ENCODE measurements at regions not wholly inside any gene's neighbourhood (a gene's known extent, or its start where the extent isn't known, plus 50 kb on each side); places are given as distances from the start of the nearest gene placed in this dataset.

DNA sequence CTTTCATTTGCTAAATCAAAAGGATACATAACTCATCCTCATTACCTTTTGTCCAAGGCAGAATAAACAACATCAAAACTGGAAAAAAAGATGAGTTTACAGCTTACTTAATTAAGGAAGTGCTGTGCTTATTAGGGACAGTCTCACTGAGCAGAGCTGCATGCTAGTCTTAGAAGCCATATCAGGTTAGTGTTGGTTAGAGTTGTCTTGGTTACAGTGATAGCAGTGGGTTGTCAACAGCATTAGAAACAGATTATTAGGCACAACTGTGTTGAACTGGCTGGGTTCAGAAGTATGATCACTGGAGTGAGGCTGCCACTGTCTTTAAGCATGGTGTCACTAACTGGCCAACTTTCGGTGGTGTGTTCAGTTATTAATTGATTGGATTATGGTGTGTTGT, 503.9 kb upstream of the IGFBP3 start:
- no peak overlapping the region for H3K4me3 ChIP-seq (ENCODE audit: low read length)
- TF ChIP-seq, protein P1, sequence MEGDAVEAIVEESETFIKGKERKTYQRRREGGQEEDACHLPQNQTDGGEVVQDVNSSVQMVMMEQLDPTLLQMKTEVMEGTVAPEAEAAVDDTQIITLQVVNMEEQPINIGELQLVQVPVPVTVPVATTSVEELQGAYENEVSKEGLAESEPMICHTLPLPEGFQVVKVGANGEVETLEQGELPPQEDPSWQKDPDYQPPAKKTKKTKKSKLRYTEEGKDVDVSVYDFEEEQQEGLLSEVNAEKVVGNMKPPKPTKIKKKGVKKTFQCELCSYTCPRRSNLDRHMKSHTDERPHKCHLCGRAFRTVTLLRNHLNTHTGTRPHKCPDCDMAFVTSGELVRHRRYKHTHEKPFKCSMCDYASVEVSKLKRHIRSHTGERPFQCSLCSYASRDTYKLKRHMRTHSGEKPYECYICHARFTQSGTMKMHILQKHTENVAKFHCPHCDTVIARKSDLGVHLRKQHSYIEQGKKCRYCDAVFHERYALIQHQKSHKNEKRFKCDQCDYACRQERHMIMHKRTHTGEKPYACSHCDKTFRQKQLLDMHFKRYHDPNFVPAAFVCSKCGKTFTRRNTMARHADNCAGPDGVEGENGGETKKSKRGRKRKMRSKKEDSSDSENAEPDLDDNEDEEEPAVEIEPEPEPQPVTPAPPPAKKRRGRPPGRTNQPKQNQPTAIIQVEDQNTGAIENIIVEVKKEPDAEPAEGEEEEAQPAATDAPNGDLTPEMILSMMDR (IDR thresholded peaks at IDR 0.05): no peak
- Mint-ChIP-seq H3K36me3 (no peaks in the 10 kb centered on the region), H3K4me3 (no peak overlapping the region), H3K4me1 (no peaks in the 10 kb centered on the region), H3K27ac (no peak overlapping the region), H3K27me3 (ENCODE audit: low read depth in 2 of 2) (no peaks in the 10 kb centered on the region), H3K9me3 (peaks cover 13 to 23% of the 10 kb centered on the region in 2 donors)
- H3K27me3 ChIP-seq (ENCODE audit: control insufficient read depth, insufficient read depth, low read length): no peaks in the 10 kb centered on the region
- H3K9me3 ChIP-seq (ENCODE audit: control insufficient read depth, insufficient read depth, low read length): peaks cover 4% of the 10 kb centered on the region
- intact Hi-C loops (cut with micrococcal nuclease): no loop called here
- 93% methylated on average over 1 of the region's 1 CpG for WGBS (ENCODE audit: insufficient coverage)
- ATAC-seq (no peak), DNase-seq (no peak)
- no peaks in the 10 kb centered on the region for H3K4me1 ChIP-seq (ENCODE audit: control insufficient read depth, insufficient read depth, low read length)
- no peak overlapping the region for H3K27ac ChIP-seq (ENCODE audit: low read length)
- no peaks in the 10 kb centered on the region for H3K36me3 ChIP-seq (ENCODE audit: control insufficient read depth, insufficient read depth, low read length)

- TF ChIP-seq, protein P1 (IDR thresholded peaks at IDR 0.05): no peak
- no peak overlapping the region for H3K4me3 Mint-ChIP-seq
- H3K9me3 Mint-ChIP-seq: peaks cover 17 to 21% of the 10 kb centered on the region in 2 donors
- no peak for ATAC-seq
- no peak overlapping the region for H3K4me3 ChIP-seq (ENCODE audit: low read length)
- H3K4me1 Mint-ChIP-seq: no peaks in the 10 kb centered on the region
- H3K36me3 ChIP-seq (ENCODE audit: control insufficient read depth, insufficient read depth, low read length): no peaks in the 10 kb centered on the region
- WGBS (ENCODE audit: insufficient coverage): 84% methylated on average over 2 of the region's 2 CpGs
- intact Hi-C loops (cut with micrococcal nuclease): no loop called here
- no peaks in the 10 kb centered on the region for H3K27me3 ChIP-seq (ENCODE audit: control insufficient read depth, insufficient read depth, low read length)
- no peaks in the 10 kb centered on the region for H3K27me3 Mint-ChIP-seq (ENCODE audit: low read depth in 2 of 2)
- H3K27ac ChIP-seq (ENCODE audit: low read length): no peak overlapping the region
- H3K4me1 ChIP-seq (ENCODE audit: control insufficient read depth, insufficient read depth, low read length): no peaks in the 10 kb centered on the region
- H3K27ac Mint-ChIP-seq: no peak overlapping the region
- peaks cover 6% of the 10 kb centered on the region for H3K36me3 Mint-ChIP-seq
- peaks cover 4% of the 10 kb centered on the region for H3K9me3 ChIP-seq (ENCODE audit: control insufficient read depth, insufficient read depth, low read length)
- DNase-seq: no peak
These were observed 500.6 kb upstream of the IGFBP3 start for GRCh38 chr7:46421441-46422230.

DNA sequence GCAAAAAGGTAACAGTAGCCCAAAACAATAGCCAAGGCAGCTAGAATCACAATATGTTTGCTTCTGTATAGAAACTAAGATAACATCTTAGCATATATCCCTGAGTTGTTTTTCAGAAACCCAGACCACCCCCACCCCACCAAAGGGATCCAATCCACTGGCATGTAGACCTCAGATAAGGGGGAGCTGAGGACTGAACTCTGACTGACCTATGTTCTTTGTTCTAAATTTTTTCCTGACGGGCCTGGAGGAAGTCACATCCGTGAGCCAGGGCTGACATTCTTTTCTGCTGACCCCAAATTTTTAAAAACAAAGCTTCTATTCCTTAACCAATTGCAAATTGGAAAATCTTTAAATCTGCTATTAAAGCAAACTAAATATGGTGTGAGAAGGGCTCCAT, 493.9 kb upstream of the IGFBP3 start:
- 22% methylated on average over 2 of the region's 2 CpGs for WGBS (ENCODE audit: insufficient coverage)

More for the DNA sequence above, 493.9 kb upstream of the IGFBP3 start:
- Mint-ChIP-seq H3K27me3 (ENCODE audit: low read depth in 2 of 2) (no peaks in the 10 kb centered on the region), H3K4me1 (no peaks in the 10 kb centered on the region), H3K36me3 (peaks cover 6% of the 10 kb centered on the region), H3K9me3 (peaks cover 6 to 12% of the 10 kb centered on the region in 2 donors), H3K27ac (no peak overlapping the region), H3K4me3 (no peak overlapping the region)
- DNase-seq (no peak), ATAC-seq (no peak)
- Histone ChIP-seq H3K27ac (ENCODE audit: low read length) (no peak overlapping the region), H3K36me3 (ENCODE audit: control insufficient read depth, insufficient read depth, low read length) (no peaks in the 10 kb centered on the region), H3K4me1 (ENCODE audit: control insufficient read depth, insufficient read depth, low read length) (no peaks in the 10 kb centered on the region), H3K4me3 (ENCODE audit: low read length) (no peak overlapping the region), H3K27me3 (ENCODE audit: control insufficient read depth, insufficient read depth, low read length) (no peaks in the 10 kb centered on the region), H3K9me3 (ENCODE audit: control insufficient read depth, insufficient read depth, low read length) (no peaks in the 10 kb centered on the region)
- TF ChIP-seq, protein P1 (IDR thresholded peaks at IDR 0.05): no peak
- intact Hi-C loops (cut with micrococcal nuclease): no loop called here

Measured in natural killer cell (primary cell).